ENCODE measurements at regions not wholly inside any gene's neighbourhood (a gene's known extent, or its start where the extent isn't known, plus 50 kb on each side); places are given as distances from the start of the nearest gene placed in this dataset.
"Not testable (repeated sequence)": the region's sequence is repeated elsewhere in the genome, so short reads cannot be mapped to it uniquely, and the experiment has no call there.

DNA sequence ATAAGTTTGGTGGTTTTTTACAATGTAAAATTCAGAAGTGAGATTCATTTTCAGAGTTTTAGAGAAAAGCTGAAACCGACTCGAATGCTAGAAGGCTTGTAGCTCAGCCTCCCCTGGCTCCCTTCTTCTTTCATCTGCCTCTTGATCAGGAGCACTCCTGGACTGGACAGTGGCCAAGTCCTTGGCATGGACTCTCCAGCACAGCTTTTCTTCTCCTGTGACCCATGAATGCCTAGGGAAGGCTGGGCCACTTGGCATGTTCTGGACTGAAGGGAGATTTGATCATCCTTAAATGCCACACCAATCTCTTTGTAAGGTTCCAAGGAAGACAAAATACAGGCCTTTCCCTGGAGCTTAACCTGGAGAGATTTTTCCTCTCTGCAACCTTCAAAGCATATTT is 384.0 kb upstream of the SASH1 start:
- no peak for DNase-seq (ENCODE audit: low read depth in 4 of 4, low spot score in 1 of 4)

GRCh38 chr6:147961481-147962141 is 381.0 kb upstream of the SASH1 start:
- no peak for DNase-seq (ENCODE audit: low read depth in 4 of 4, low spot score in 1 of 4)

DNA sequence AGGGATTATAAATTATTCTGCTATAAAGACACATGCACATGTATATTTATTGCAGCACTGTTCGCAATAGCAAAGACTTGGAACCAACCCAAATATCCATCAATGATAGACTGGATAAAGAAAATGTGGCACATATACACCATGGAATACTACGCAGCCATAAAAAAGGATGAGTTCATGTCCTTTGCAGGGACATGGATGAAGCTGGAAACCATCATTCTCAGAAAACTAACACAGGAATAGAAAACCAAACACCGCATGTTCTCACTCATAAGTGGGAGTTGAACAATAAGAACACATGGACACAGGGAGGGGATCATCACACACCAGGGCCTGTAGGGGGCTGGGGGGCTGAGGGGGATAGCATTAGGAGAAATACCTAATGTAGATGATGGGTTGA is 377.2 kb upstream of the SASH1 start:
- not testable (repeated sequence) for DNase-seq (ENCODE audit: low read depth in 4 of 4, low spot score in 1 of 4)

- no peak for DNase-seq (ENCODE audit: low read depth in 4 of 4, low spot score in 1 of 4)
Observed at GRCh38 chr6:147970970-147971369, 371.7 kb upstream of the SASH1 start.

GRCh38 chr6:147972448-147972847 is 370.2 kb upstream of the SASH1 start:
- no peak for DNase-seq (ENCODE audit: low read depth in 4 of 4, low spot score in 1 of 4)

GRCh38 chr6:147973806-147974205 is 368.8 kb upstream of the SASH1 start:
- DNase-seq (ENCODE audit: low read depth in 4 of 4, low spot score in 1 of 4) = no peak

DNA sequence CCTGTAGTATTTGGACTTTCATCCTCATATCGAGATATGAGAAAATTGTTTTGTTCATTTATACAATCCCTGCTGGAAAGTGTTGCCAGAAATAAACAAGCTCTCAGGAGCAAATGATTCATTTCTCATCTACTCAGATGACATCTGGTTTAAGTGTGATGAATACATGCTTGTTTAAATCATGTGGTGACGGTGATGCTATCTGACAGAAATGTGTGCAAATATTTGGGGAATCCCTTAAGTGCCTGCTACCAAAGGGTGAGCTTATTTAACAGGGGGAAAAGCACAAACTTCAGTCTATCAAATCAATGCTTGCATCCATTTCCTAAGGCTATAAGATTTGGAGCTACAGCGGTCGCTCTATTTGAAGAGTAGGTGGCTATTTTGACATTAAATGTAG is 368.3 kb upstream of the SASH1 start:
- DNase-seq (ENCODE audit: low read depth in 4 of 4, low spot score in 1 of 4) = no peak

DNA sequence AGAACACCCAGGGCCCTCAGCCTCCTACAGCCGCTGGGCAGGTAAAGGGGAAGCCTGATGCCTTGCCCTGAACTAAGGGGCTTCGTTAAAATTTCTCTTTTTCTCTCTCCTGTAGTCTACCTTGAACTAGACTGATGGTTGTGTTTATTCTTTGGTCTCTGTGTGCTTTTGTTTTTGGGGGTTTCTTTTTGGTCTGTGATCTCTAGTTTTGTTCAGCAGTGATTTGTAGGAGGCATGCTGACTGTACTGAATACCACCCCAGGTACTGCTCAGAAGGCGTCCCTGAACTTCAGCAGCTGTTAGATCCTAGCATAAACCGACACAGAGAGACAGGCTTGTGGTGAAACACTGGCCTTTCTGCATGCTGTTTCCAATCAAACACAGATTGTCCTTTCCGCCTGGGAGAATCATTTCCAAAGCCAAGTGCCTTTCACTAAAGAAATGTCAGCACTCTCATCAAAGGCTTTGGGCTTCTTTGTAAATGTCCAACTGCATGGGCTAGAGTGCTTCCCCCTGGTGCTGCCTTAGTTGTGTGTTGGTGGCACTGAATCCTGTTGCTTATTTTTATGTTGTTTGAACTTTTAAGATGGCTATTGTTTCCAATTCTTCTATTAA is 364.7 kb upstream of the SASH1 start:
- DNase-seq (ENCODE audit: low read depth in 4 of 4, low spot score in 1 of 4) = no peak

- DNase-seq (ENCODE audit: low read depth in 4 of 4, low spot score in 1 of 4) = no peak
Observed at GRCh38 chr6:147979966-147980365, 362.7 kb upstream of the SASH1 start.

- no peak for DNase-seq (ENCODE audit: low read depth in 4 of 4, low spot score in 1 of 4)
Observed at GRCh38 chr6:147983581-147984366, 358.9 kb upstream of the SASH1 start.

DNA sequence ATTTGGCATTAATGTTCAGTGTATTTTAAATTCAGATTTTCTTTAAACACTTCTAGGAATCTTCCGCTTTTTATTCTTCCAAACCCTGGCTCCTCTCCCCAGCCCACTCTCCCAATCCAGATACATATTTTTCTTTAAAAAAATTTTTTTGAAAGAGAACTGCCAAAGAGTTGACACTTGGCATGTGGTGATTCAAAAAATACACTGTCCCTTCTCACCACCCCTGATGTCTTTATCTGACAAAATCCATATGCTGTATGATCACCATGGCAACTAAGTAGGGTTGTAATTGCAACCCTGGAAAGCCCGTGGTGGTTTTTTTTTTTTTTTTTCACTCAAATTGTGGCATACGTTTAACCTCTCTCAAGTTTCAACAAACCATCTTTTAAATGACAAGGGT is 355.8 kb upstream of the SASH1 start:
- no peak for DNase-seq (ENCODE audit: low read depth in 4 of 4, low spot score in 1 of 4)

GRCh38 chr6:147990159-147990558 is 352.5 kb upstream of the SASH1 start:
- DNase-seq (ENCODE audit: low read depth in 4 of 4, low spot score in 1 of 4) = no peak

- no peak for DNase-seq (ENCODE audit: low read depth in 4 of 4, low spot score in 1 of 4)
Observed at GRCh38 chr6:147991961-147992360, 350.7 kb upstream of the SASH1 start.

DNA sequence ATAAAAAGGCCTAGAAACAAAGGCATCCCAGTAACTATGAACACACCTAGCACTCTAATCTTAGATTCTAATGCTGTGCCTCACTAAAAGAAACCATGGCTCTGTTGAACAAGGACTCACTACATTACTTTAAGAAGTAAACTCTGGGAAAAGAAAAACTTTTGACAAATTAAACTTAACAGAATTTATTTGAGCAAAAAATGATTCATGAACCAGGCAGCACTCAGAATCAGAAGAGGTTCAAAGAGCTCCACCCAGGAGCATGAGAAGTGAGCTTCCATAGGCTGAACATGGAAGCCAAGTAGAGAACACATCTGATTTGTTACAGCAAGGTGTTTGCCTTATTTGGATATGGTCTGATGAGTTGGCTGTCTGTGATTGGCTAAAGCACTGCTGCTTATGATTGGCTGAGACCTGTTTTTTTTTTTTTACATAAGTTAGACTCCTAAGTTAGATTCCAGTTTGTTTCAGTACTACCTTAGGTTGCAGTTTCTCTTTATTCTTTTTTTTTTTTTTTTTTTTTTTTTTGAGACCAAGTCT is 343.6 kb upstream of the SASH1 start:
- DNase-seq (ENCODE audit: low read depth in 4 of 4, low spot score in 1 of 4) = no peak

DNA sequence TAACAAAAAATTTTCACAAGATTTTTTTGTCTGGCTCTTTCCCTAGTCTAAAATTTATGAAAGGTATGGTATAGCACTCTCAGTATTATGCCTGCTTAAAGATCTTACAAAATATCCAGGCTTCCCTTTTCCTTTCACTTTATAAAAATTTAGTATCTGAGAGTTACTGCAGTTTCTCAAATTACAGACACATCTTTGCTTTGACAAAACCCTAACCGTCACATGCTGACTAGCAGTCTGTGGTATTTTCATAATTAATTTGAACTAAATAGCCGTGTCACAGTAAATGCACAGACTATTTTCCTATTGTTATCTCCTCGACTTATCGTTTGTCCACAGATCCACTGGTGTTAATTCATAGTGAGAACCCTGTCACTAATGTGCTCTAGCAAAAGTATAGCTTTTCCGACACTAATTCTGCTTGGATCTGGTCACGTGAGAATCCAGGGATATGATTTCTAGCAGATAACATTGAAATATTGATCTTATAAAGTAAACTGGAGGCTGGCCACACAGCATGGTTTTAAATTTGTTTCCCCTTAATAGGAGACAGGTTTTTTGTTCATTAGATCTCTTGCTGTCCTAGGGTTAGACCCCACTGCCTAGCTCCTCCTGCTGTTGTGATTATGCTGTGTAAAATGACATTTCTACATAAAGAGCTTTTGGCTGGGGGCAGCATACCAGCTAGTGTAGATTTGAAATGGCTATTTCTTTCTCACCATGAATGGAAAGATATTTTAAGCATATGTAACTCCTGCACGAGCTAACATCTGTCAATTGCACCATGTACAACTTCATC is 340.6 kb upstream of the SASH1 start:
- DNase-seq (ENCODE audit: low read depth in 4 of 4, low spot score in 1 of 4) = no peak

GRCh38 chr6:148004651-148005050 is 338.0 kb upstream of the SASH1 start:
- no peak for DNase-seq (ENCODE audit: low read depth in 4 of 4, low spot score in 1 of 4)

DNA sequence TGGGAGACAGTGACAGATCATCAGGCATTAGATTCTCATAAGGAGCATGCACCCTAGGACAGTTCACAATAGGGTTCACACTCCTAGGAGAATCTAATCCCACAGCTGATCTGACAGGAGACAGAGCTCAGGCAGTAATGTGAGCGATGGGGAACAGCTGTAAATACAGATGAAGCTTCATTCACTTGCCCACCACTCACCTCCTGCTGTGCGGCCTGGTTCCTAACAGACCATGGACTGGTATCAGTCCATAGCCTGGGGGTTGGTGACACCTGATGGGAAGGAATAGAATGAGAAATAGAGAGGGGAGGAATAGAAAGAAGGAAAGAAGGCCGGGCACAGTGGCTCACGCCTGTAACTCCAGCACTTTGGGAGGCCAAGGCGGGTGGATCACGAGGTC is 336.8 kb upstream of the SASH1 start:
- no peak for DNase-seq (ENCODE audit: low read depth in 4 of 4, low spot score in 1 of 4)

- DNase-seq (ENCODE audit: low read depth in 4 of 4, low spot score in 1 of 4) = not testable (repeated sequence)
Observed at GRCh38 chr6:148010516-148010915, 332.1 kb upstream of the SASH1 start.

GRCh38 chr6:148016013-148016412 is 326.6 kb upstream of the SASH1 start:
- DNase-seq (ENCODE audit: low read depth in 4 of 4, low spot score in 1 of 4) = no peak

DNA sequence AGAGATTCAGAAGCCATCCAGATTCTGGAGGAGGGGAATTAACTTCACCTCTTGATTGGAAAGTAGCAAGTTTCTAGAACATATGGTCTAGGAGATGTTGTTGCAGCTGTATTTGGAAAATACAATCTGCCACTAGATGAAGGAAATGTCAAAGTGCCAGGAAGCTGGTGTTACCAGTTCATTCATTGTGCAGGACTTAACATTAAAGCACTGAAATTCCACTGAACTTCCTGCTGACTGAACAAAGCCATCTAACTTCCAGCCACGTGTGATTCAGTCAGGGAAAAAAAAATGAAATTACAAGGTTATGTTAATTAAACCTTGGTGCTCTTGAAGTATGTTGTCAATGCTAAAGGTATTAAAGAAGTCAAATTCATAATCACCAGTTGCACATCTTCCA is 321.5 kb upstream of the SASH1 start:
- DNase-seq (ENCODE audit: low read depth in 4 of 4, low spot score in 1 of 4) = no peak

DNA sequence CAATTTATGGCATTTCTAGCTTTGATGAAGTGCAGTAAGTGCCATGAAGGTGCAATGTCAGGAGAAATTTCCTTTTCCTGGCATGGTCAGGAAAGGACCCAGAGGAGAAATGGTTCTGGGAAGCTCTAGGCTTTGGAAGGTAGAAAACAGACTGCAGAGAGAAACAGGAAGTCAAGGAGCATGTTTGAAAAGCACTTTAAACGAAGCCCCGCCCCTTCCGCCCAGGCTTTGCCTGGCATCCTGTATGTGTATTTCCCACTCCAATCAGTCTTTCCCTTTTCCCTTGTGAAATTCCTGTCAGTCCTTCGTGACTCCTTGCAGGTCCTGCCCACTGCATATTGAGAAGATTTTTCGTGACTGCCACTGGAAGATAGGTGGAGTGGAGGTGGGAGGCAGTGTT is 320.9 kb upstream of the SASH1 start:
- no peak for DNase-seq (ENCODE audit: low read depth in 4 of 4, low spot score in 1 of 4)
